Spinal cord (tissue), 9 donors: ENCODE measurements at regions not wholly inside any gene's neighbourhood (a gene's known extent, or its start where the extent isn't known, plus 50 kb on each side); places are given as distances from the start of the nearest gene placed in this dataset.
"Not testable (repeated sequence)": the region's sequence is repeated elsewhere in the genome, so short reads cannot be mapped to it uniquely, and the experiment has no call there.

Source experiments
- DNase-seq, 6 donors: peaks; one replicate each; pipeline versions ENCODE4 v3.0.0 to v3.0.0-alpha.2; 2013 to 2015; ENCODE audit warnings: low spot score in 6 of 6, low read depth in 4 of 6
- H3K27ac ChIP-seq: one replicate; pipeline ENCODE4 v1.5.1; 2013; ENCODE audit warnings: low read depth, low read length, control low read depth
- H3K27me3 ChIP-seq: one replicate; pipeline ENCODE4 v1.6.1; 2013; ENCODE audit warnings: low read length; ENCODE audit not compliant: control insufficient read depth, insufficient read depth
- H3K36me3 ChIP-seq: one replicate; pipeline ENCODE4 v1.6.1; 2013; ENCODE audit warnings: low read length; ENCODE audit not compliant: control insufficient read depth, insufficient read depth
- H3K4me1 ChIP-seq: one replicate; pipeline ENCODE4 v1.6.1; 2013; ENCODE audit warnings: low read length; ENCODE audit not compliant: control insufficient read depth, insufficient read depth
- H3K4me3 ChIP-seq: one replicate; pipeline ENCODE4 v1.5.1; 2013; ENCODE audit warnings: low read depth, low read length, control low read depth
- H3K9me3 ChIP-seq: one replicate; pipeline ENCODE4 v1.6.1; 2013; ENCODE audit warnings: low read length; ENCODE audit not compliant: control insufficient read depth, insufficient read depth
- WGBS: methylation state at CpG from one replicate; pipeline ENCODE4 v1.1.5; 2013; ENCODE audit warnings: missing lambda C conversion rate; ENCODE audit not compliant: insufficient coverage; 5-methylcytosine and 5-hydroxymethylcytosine counted together
- donor health status: healthy.

GRCh38 chr7:155396661-155397060 lies 61.3 kb upstream of the EN2 start:
- WGBS, result 90% methylated on average over 16 of the region's 16 CpGs
- no peaks in the 10 kb centered on the region for H3K36me3 ChIP-seq
- H3K27ac ChIP-seq, result no peak overlapping the region
- no peaks in the 10 kb centered on the region for H3K9me3 ChIP-seq
- no peak for DNase-seq
- no peaks in the 10 kb centered on the region for H3K27me3 ChIP-seq
- H3K4me3 ChIP-seq, result no peak overlapping the region
- H3K4me1 ChIP-seq, result peaks cover 24% of the 10 kb centered on the region

GRCh38 chr7:155397758-155398714 lies 59.9 kb upstream of the EN2 start:
- not testable (repeated sequence) for H3K27me3 ChIP-seq
- WGBS, result 93% methylated on average over 37 of the region's 49 CpGs

GRCh38 chr7:155398944-155399343 lies 59.0 kb upstream of the EN2 start:
- H3K4me3 ChIP-seq, result no peak overlapping the region
- WGBS, result 94% methylated on average over 14 of the region's 14 CpGs
- no peak for DNase-seq
- H3K27me3 ChIP-seq, result no peaks in the 10 kb centered on the region
- H3K36me3 ChIP-seq, result no peaks in the 10 kb centered on the region
- H3K9me3 ChIP-seq, result no peaks in the 10 kb centered on the region
- peaks cover 41% of the 10 kb centered on the region for H3K4me1 ChIP-seq
- no peak overlapping the region for H3K27ac ChIP-seq

More at GRCh38 chr7:155397758-155398714, 59.9 kb upstream of the EN2 start:
- H3K9me3 ChIP-seq, H3K27ac ChIP-seq, DNase-seq, H3K4me3 ChIP-seq, H3K36me3 ChIP-seq: not testable (repeated sequence)
- H3K4me1 ChIP-seq, result peaks cover 33% of the 10 kb centered on the region

GRCh38 chr7:155399577-155399976 lies 58.4 kb upstream of the EN2 start:
- Histone ChIP-seq H3K27me3 (no peaks in the 10 kb centered on the region), H3K27ac (no peak overlapping the region), H3K9me3 (no peaks in the 10 kb centered on the region), H3K36me3 (no peaks in the 10 kb centered on the region), H3K4me3 (no peak overlapping the region), H3K4me1 (peaks cover 41% of the 10 kb centered on the region)
- 91% methylated on average over 14 of the region's 14 CpGs for WGBS
- DNase-seq, result no peak

- Histone ChIP-seq H3K4me1 (peaks cover 44% of the 10 kb centered on the region), H3K27me3 (peaks cover 4% of the 10 kb centered on the region), H3K36me3 (no peaks in the 10 kb centered on the region), H3K9me3 (no peaks in the 10 kb centered on the region), H3K27ac (no peak overlapping the region), H3K4me3 (no peak overlapping the region)
- peak in 4 of 6 donors; percentile 42 to 82 (median 61) for DNase-seq
- 50% methylated on average over 2 of the region's 8 CpGs for WGBS
Measured at GRCh38 chr7:155401231-155401630, 56.7 kb upstream of the EN2 start.

- peaks cover 4% of the 10 kb centered on the region for H3K27me3 ChIP-seq
- H3K4me3 ChIP-seq, result no peak overlapping the region
Measured at GRCh38 chr7:155401884-155402283, 56.0 kb upstream of the EN2 start.

GRCh38 chr7:155402941-155403340 lies 55.0 kb upstream of the EN2 start:
- 72% methylated on average over 5 of the region's 6 CpGs for WGBS
- peaks cover 4% of the 10 kb centered on the region for H3K27me3 ChIP-seq
- no peak for DNase-seq

More at GRCh38 chr7:155401884-155402283, 56.0 kb upstream of the EN2 start:
- Histone ChIP-seq H3K27ac (no peak overlapping the region), H3K9me3 (no peaks in the 10 kb centered on the region), H3K36me3 (no peaks in the 10 kb centered on the region), H3K4me1 (peaks cover 44% of the 10 kb centered on the region)
- WGBS, result 64% methylated on average over 4 of the region's 6 CpGs
- no peak for DNase-seq

GRCh38 chr7:155404976-155405375 lies 53.0 kb upstream of the EN2 start:
- no peak overlapping the region for H3K4me3 ChIP-seq
- peaks cover 44% of the 10 kb centered on the region for H3K4me1 ChIP-seq
- H3K36me3 ChIP-seq, result no peaks in the 10 kb centered on the region
- DNase-seq, result no peak
- H3K27me3 ChIP-seq, result peaks cover 13% of the 10 kb centered on the region
- H3K27ac ChIP-seq, result no peak overlapping the region
- no peaks in the 10 kb centered on the region for H3K9me3 ChIP-seq
- WGBS, result 82% methylated on average over 7 of the region's 14 CpGs

More at GRCh38 chr7:155402941-155403340, 55.0 kb upstream of the EN2 start:
- Histone ChIP-seq H3K36me3 (no peaks in the 10 kb centered on the region), H3K9me3 (no peaks in the 10 kb centered on the region), H3K4me1 (peaks cover 44% of the 10 kb centered on the region), H3K27ac (no peak overlapping the region), H3K4me3 (no peak overlapping the region)

- Histone ChIP-seq H3K36me3 (no peaks in the 10 kb centered on the region), H3K27ac (no peak overlapping the region), H3K9me3 (no peaks in the 10 kb centered on the region), H3K4me3 (no peak overlapping the region), H3K4me1 (peaks cover 37% of the 10 kb centered on the region), H3K27me3 (peaks cover 17% of the 10 kb centered on the region)
- peak in 2 of 6 donors; percentile 49 for DNase-seq
- 35% methylated on average over 30 of the region's 31 CpGs for WGBS
Measured at GRCh38 chr7:155405399-155406318, 52.3 kb upstream of the EN2 start.
